HFFc6 (cell line): ENCODE measurements at regions not wholly inside any gene's neighbourhood (a gene's known extent, or its start where the extent isn't known, plus 50 kb on each side); places are given as distances from the start of the nearest gene placed in this dataset.
"Not testable (repeated sequence)": the region's sequence is repeated elsewhere in the genome, so short reads cannot be mapped to it uniquely, and the experiment has no call there.

Experiments
- DNase-seq: peaks from one replicate; pipeline ENCODE4 v3.0.0-alpha.2; 2018
- H3K27ac Mint-ChIP-seq: 2 replicates; pipeline ENCODE4 v1.8.0; 2020; ENCODE audit warnings: mild to moderate bottlenecking, mixed read lengths
- H3K27me3 Mint-ChIP-seq: 2 replicates; pipeline ENCODE4 v1.8.0; 2021; ENCODE audit warnings: mild to moderate bottlenecking, moderate library complexity, mixed read lengths; ENCODE audit not compliant: insufficient read depth
- H3K36me3 Mint-ChIP-seq: 2 replicates; pipeline ENCODE4 v1.8.0; 2021; ENCODE audit warnings: low read depth, mixed read lengths
- H3K4me1 Mint-ChIP-seq: 2 replicates; pipeline ENCODE4 v1.8.0; 2020; ENCODE audit warnings: low read depth, mixed read lengths
- H3K4me3 Mint-ChIP-seq: 2 replicates; pipeline ENCODE4 v1.8.0; 2020; ENCODE audit warnings: mild to moderate bottlenecking, moderate library complexity, mixed read lengths
- H3K9me3 Mint-ChIP-seq: 2 replicates; pipeline ENCODE4 v1.8.0; 2020; ENCODE audit warnings: mild to moderate bottlenecking, mixed read lengths
- TF ChIP-seq, protein P1 (sequence below): fragments of 200-600 bp; sonication (generic); IDR thresholded peaks from 2 replicates; pipeline ENCODE4 v1.5.0; 2021; ENCODE audit warnings: antibody characterized with exemption, mild to moderate bottlenecking

DNA sequence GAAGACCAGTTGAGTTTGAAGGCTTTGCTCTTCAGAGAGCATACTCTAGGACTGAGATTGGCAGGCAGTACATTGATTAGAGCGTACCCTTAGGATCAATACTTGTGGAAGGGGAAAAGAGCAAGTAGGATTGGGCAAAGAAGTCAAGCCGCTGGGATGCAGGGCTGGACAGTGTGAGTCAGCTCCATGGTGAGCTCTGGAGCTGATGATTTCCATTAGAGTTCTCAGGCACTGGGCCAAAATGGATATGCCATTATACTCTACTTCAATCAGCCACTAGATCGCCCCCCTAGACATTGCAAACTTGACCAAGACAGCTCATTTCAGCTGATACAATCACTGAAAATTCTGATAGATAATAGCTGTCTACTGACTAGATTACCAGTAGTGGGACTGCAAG is 432.7 kb upstream of the ALCAM start:
- Mint-ChIP-seq H3K9me3 (0 out of 2 replicates have a peak, but pooled peaks cover 5% of the 10 kb centered on the region), H3K36me3 (peaks cover 14% of the 10 kb centered on the region), H3K4me1 (peaks cover 2% of the 10 kb centered on the region), H3K27ac (no peak overlapping the region), H3K27me3 (no peaks in the 10 kb centered on the region; the same call in 1 of the 2 replicates), H3K4me3 (no peak overlapping the region)
- TF ChIP-seq, protein P1, sequence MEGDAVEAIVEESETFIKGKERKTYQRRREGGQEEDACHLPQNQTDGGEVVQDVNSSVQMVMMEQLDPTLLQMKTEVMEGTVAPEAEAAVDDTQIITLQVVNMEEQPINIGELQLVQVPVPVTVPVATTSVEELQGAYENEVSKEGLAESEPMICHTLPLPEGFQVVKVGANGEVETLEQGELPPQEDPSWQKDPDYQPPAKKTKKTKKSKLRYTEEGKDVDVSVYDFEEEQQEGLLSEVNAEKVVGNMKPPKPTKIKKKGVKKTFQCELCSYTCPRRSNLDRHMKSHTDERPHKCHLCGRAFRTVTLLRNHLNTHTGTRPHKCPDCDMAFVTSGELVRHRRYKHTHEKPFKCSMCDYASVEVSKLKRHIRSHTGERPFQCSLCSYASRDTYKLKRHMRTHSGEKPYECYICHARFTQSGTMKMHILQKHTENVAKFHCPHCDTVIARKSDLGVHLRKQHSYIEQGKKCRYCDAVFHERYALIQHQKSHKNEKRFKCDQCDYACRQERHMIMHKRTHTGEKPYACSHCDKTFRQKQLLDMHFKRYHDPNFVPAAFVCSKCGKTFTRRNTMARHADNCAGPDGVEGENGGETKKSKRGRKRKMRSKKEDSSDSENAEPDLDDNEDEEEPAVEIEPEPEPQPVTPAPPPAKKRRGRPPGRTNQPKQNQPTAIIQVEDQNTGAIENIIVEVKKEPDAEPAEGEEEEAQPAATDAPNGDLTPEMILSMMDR: no peak
- DNase-seq: no peak

GRCh38 chr3:104935613-104936012 is 431.1 kb upstream of the ALCAM start:
- Mint-ChIP-seq H3K4me3 (no peak overlapping the region), H3K27ac (no peak overlapping the region), H3K4me1 (peaks cover 13% of the 10 kb centered on the region), H3K27me3 (no peaks in the 10 kb centered on the region; the same call in 1 of the 2 replicates), H3K36me3 (peaks cover 6% of the 10 kb centered on the region), H3K9me3 (no peaks in the 10 kb centered on the region)
- no peak for DNase-seq
- TF ChIP-seq, protein P1: no peak

DNA sequence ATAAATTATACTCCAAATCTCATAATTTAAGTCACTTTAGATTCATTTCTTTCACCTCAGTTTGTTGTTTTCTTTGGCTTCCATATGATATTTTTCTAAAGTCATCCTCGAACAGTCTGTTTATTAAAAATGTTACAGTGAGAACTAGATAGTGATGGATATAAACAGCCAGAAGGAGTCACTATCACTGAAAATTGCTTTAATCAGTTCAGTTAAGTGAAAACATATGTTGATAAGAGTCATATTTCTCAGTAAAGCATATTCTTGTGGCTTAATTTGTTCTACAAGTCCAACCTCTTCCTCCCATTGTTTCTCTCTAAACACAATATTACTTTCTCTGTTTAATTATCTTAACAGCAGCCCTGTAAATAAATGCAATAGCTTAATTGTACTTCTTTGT is 427.5 kb upstream of the ALCAM start:
- Mint-ChIP-seq H3K9me3 (no peaks in the 10 kb centered on the region), H3K4me1 (peaks cover 24% of the 10 kb centered on the region), H3K36me3 (no peaks in the 10 kb centered on the region), H3K27me3 (no peaks in the 10 kb centered on the region), H3K4me3 (no peak overlapping the region), H3K27ac (no peak overlapping the region)
- TF ChIP-seq, protein P1: peak; percentile 61
- DNase-seq: peak; percentile 29

DNA sequence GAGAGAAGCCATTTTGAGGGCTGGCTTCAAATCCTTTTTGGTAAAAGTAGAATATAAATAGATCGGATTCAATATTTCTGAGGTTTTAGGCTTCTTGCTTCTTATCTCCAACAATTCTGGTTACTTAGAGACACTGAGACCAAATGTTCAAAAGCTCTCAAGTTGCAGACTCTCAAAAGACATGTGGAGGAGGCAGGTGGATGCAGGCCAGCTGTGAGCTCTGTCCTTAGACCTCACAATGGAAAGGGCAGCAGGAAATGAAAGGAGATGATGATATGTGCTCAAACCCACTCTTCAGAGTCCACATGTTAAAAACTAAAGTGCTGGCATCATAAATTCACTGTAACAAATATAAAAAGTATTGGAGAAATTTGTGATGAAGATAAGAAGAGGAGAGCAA is 424.9 kb upstream of the ALCAM start:
- no peak overlapping the region for H3K27ac Mint-ChIP-seq

DNA sequence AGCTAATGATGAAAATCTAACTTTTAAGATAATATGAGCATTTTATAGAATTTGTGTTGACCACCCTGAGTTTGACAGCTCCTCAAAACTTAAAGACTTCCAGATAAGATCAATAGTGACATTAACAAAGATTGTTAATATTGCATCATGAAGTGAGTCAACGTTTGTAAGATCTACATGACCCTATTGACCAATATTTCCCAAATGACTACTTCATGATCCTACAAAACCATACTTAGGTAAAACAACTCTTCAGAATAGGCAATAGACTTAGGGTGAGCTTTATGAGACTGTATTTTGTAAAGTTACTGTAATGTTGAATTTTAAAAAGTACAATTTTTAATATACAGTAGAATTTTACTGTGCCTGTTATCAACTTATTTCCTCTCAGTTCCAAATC is 422.7 kb upstream of the ALCAM start:
- no peak overlapping the region for H3K4me3 Mint-ChIP-seq
- peaks cover 5% of the 10 kb centered on the region; the same call in 1 of the 2 replicates for H3K36me3 Mint-ChIP-seq
- no peaks in the 10 kb centered on the region for H3K27me3 Mint-ChIP-seq
- DNase-seq: no peak
- no peak overlapping the region for H3K27ac Mint-ChIP-seq
- no peaks in the 10 kb centered on the region for H3K9me3 Mint-ChIP-seq
- TF ChIP-seq, protein P1: no peak
- H3K4me1 Mint-ChIP-seq: peaks cover 53% of the 10 kb centered on the region

More for the DNA sequence above, 424.9 kb upstream of the ALCAM start:
- TF ChIP-seq, protein P1: no peak
- H3K9me3 Mint-ChIP-seq: no peaks in the 10 kb centered on the region
- no peak for DNase-seq
- H3K36me3 Mint-ChIP-seq: peaks cover 5% of the 10 kb centered on the region; the same call in 1 of the 2 replicates
- peaks cover 37% of the 10 kb centered on the region for H3K4me1 Mint-ChIP-seq
- H3K4me3 Mint-ChIP-seq: no peak overlapping the region
- no peaks in the 10 kb centered on the region for H3K27me3 Mint-ChIP-seq

GRCh38 chr3:104947943-104948342 is 418.8 kb upstream of the ALCAM start:
- TF ChIP-seq, protein P1: no peak
- no peaks in the 10 kb centered on the region for H3K27me3 Mint-ChIP-seq
- H3K4me3 Mint-ChIP-seq: peak overlapping the region; percentile 31; the same call in 1 of the 2 replicates
- peak overlapping the region; percentile 55 for H3K27ac Mint-ChIP-seq
- no peaks in the 10 kb centered on the region for H3K9me3 Mint-ChIP-seq
- peaks cover 60% of the 10 kb centered on the region for H3K4me1 Mint-ChIP-seq
- H3K36me3 Mint-ChIP-seq: peaks cover 5% of the 10 kb centered on the region; the same call in 1 of the 2 replicates
- DNase-seq: peak; percentile 28

- H3K36me3 Mint-ChIP-seq, DNase-seq, H3K27me3 Mint-ChIP-seq, H3K9me3 Mint-ChIP-seq, H3K4me3 Mint-ChIP-seq, H3K27ac Mint-ChIP-seq: not testable (repeated sequence)
- peaks cover 50% of the 10 kb centered on the region for H3K4me1 Mint-ChIP-seq
Observed at GRCh38 chr3:104949810-104950209, 416.9 kb upstream of the ALCAM start.
